WTC11 (cell line): ENCODE measurements at regions not wholly inside any gene's neighbourhood (a gene's known extent, or its start where the extent isn't known, plus 50 kb on each side); places are given as distances from the start of the nearest gene placed in this dataset.

Source experiments
- ATAC-seq: fragments of 200-7000 bp; cut with Tn5 transposase; 2 replicates; pipeline ENCODE4 v1.10.0; 2021; ENCODE audit warnings: mild to moderate bottlenecking, moderate library complexity
- CTCF ChIA-PET: fragments of 300-600 bp; sonication (Branson Sonifier 250); formaldehyde crosslinking; loops from one replicate; lab custom pipeline; 2021; ENCODE audit warnings: antibody characterized with exemption; lab: Charles Lee
- POLR2A ChIA-PET: fragments of 350-600 bp; sonication (Branson Sonifier 250); formaldehyde crosslinking; loops from one replicate; lab custom pipeline; 2021; ENCODE audit warnings: antibody characterized with exemption; lab: Charles Lee
- DNase-seq: peaks from one replicate; pipeline ENCODE4 v3.0.0; 2021; ENCODE audit warnings: low spot score
- H3K27ac Mint-ChIP-seq: 2 replicates; pipeline ENCODE4 v1.8.0; 2021; ENCODE audit warnings: mixed read lengths
- H3K27me3 Mint-ChIP-seq: 2 replicates; pipeline ENCODE4 v1.8.0; 2021; ENCODE audit warnings: low read depth, mild to moderate bottlenecking, moderate library complexity, mixed read lengths
- H3K36me3 Mint-ChIP-seq: 2 replicates; pipeline ENCODE4 v1.8.0; 2021; ENCODE audit warnings: mixed read lengths
- H3K4me1 Mint-ChIP-seq: 2 replicates; pipeline ENCODE4 v1.8.0; 2022; ENCODE audit warnings: mixed read lengths
- H3K4me3 Mint-ChIP-seq: 2 replicates; pipeline ENCODE4 v1.8.0; 2021; ENCODE audit warnings: mild to moderate bottlenecking, moderate library complexity, mixed read lengths
- H3K9me3 Mint-ChIP-seq: 2 replicates; pipeline ENCODE4 v1.8.0; 2021; ENCODE audit warnings: mixed read lengths
- ATF1 ChIP-seq: sonication (generic); formaldehyde crosslinking; IDR thresholded peaks from 2 replicates; pipeline ENCODE4 v1.8.1; 2023; ENCODE audit warnings: mild to moderate bottlenecking, moderate library complexity, missing genetic modification reagents
- ATF2 ChIP-seq: sonication (generic); formaldehyde crosslinking; IDR thresholded peaks from 2 replicates; pipeline ENCODE4 v1.8.1; 2022; ENCODE audit warnings: low read depth, missing genetic modification reagents, borderline replicate concordance
- CDX4 ChIP-seq: fragments of 250-450 bp; sonication (Bioruptor Pico); IDR thresholded peaks from 2 replicates; pipeline ENCODE4 v1.9.0; 2021; ENCODE audit warnings: moderate library complexity, mild to moderate bottlenecking, inconsistent platforms, borderline replicate concordance
- ELF4 ChIP-seq: sonication (generic); formaldehyde crosslinking; IDR thresholded peaks from 2 replicates; pipeline ENCODE4 v1.8.1; 2022; ENCODE audit warnings: low read depth, mild to moderate bottlenecking, moderate library complexity, missing genetic modification reagents
- ERG ChIP-seq: fragments of 250-450 bp; sonication (Bioruptor Pico); IDR thresholded peaks from 2 replicates; pipeline ENCODE4 v1.8.0; 2021; ENCODE audit warnings: mild to moderate bottlenecking
- FOXJ3 ChIP-seq: sonication (generic); formaldehyde crosslinking; IDR thresholded peaks from 2 replicates; pipeline ENCODE4 v1.9.0; 2021; ENCODE audit warnings: missing genetic modification reagents, mild to moderate bottlenecking, borderline replicate concordance
- FOXP1 ChIP-seq: sonication (generic); formaldehyde crosslinking; IDR thresholded peaks from 2 replicates; pipeline ENCODE4 v1.8.0; 2022; ENCODE audit warnings: missing genetic modification reagents, mild to moderate bottlenecking, moderate library complexity, borderline replicate concordance
- HMGA2 ChIP-seq: fragments of 250-450 bp; sonication (Bioruptor Pico); IDR thresholded peaks from 2 replicates; pipeline ENCODE4 v1.4.0; 2021; ENCODE audit warnings: mild to moderate bottlenecking, moderate library complexity
- JUN ChIP-seq: sonication (generic); formaldehyde crosslinking; IDR thresholded peaks from 2 replicates; pipeline ENCODE4 v1.8.0; 2023; ENCODE audit warnings: mild to moderate bottlenecking, missing genetic modification reagents
- MYBL2 ChIP-seq: sonication (generic); formaldehyde crosslinking; IDR thresholded peaks from 2 replicates; pipeline ENCODE4 v1.8.1; 2023; ENCODE audit warnings: mild to moderate bottlenecking, moderate library complexity, missing genetic modification reagents
- NR2C2 ChIP-seq: sonication (generic); formaldehyde crosslinking; IDR thresholded peaks from 2 replicates; pipeline ENCODE4 v1.8.0; 2022; ENCODE audit warnings: mild to moderate bottlenecking, missing genetic modification reagents
- SOX15 ChIP-seq: fragments of 250-450 bp; sonication (Bioruptor Pico); IDR thresholded peaks from 2 replicates; pipeline ENCODE4 v1.9.0; 2021; ENCODE audit warnings: mild to moderate bottlenecking
- SP1 ChIP-seq: sonication (generic); formaldehyde crosslinking; conservative IDR thresholded peaks from 2 replicates; pipeline ENCODE4 v1.8.1; 2022; ENCODE audit warnings: missing genetic modification reagents
- STAT6 ChIP-seq: sonication (generic); formaldehyde crosslinking; conservative IDR thresholded peaks from 2 replicates; pipeline ENCODE4 v1.8.1; 2023; ENCODE audit warnings: mild to moderate bottlenecking, low read depth, missing genetic modification reagents, moderate library complexity
- ZBTB21 ChIP-seq: sonication (generic); formaldehyde crosslinking; IDR thresholded peaks from 2 replicates; pipeline ENCODE4 v1.8.1; 2023; ENCODE audit warnings: mild to moderate bottlenecking, missing genetic modification reagents, borderline replicate concordance
- ZBTB43 ChIP-seq: sonication (generic); formaldehyde crosslinking; IDR thresholded peaks from 2 replicates; pipeline ENCODE4 v1.8.1; 2023; ENCODE audit warnings: mild to moderate bottlenecking, missing genetic modification reagents
- ZNF138 ChIP-seq: sonication (generic); formaldehyde crosslinking; conservative IDR thresholded peaks from 2 replicates; pipeline ENCODE4 v1.8.1; 2022; ENCODE audit warnings: mild to moderate bottlenecking, moderate library complexity, missing genetic modification reagents
- ZNF423 ChIP-seq: fragments of 250-450 bp; sonication (Bioruptor Pico); IDR thresholded peaks from 2 replicates; pipeline ENCODE4 v2.1.2; 2022; ENCODE audit warnings: mild to moderate bottlenecking, moderate library complexity
- ZNF512 ChIP-seq: sonication (generic); formaldehyde crosslinking; IDR thresholded peaks from 2 replicates; pipeline ENCODE4 v1.8.1; 2022; ENCODE audit warnings: missing genetic modification reagents, borderline replicate concordance
- ZNF532 ChIP-seq: fragments of 250-450 bp; sonication (Bioruptor Pico); IDR thresholded peaks from 2 replicates; pipeline ENCODE4 v1.9.0; 2021; ENCODE audit warnings: mild to moderate bottlenecking, borderline replicate concordance

GRCh38 chr16:64384636-64385035, 737.2 kb downstream of the CDH11 start:
- no peaks in the 10 kb centered on the region for H3K27me3 Mint-ChIP-seq
- H3K36me3 Mint-ChIP-seq: no peaks in the 10 kb centered on the region
- no peak for ATAC-seq
- TF ChIP-seq NR2C2: no peak
- no peak for TF ChIP-seq FOXJ3 (CRISPR knock-in tag)
- no peak for TF ChIP-seq SP1 (CRISPR knock-in tag)
- TF ChIP-seq ERG: no peak
- no peak for TF ChIP-seq MYBL2 (CRISPR knock-in tag)
- TF ChIP-seq FOXP1 (CRISPR knock-in tag): no peak
- no peak for TF ChIP-seq SOX15 (CRISPR knock-in tag)
- TF ChIP-seq, all 79 proteins: peak for 0
- ChIA-PET CTCF (no interaction called here), POLR2A (no interaction called here)
- peaks cover 5% of the 10 kb centered on the region; the same call in 1 of the 2 replicates for H3K9me3 Mint-ChIP-seq
- 0 out of 2 replicates have a peak, but pooled peaks cover 3% of the 10 kb centered on the region for H3K4me1 Mint-ChIP-seq
- H3K4me3 Mint-ChIP-seq: no peak overlapping the region
- H3K27ac Mint-ChIP-seq: no peak overlapping the region
- DNase-seq: no peak

GRCh38 chr16:64381979-64382378, 739.9 kb downstream of the CDH11 start:
- CTCF ChIA-PET: no interaction called here
- POLR2A ChIA-PET: no interaction called here
- TF ChIP-seq ZNF423 (no peak), ERG (no peak), ZNF512 (CRISPR knock-in tag) (no peak), ZNF532 (CRISPR knock-in tag) (no peak), STAT6 (CRISPR knock-in tag) (no peak), CDX4 (no peak), JUN (no peak), ZBTB43 (CRISPR knock-in tag) (no peak), FOXP1 (CRISPR knock-in tag) (no peak), HMGA2 (CRISPR knock-in tag) (no peak), ATF1 (CRISPR knock-in tag) (no peak), ZNF138 (CRISPR knock-in tag) (no peak), ELF4 (CRISPR knock-in tag) (no peak), ZBTB21 (CRISPR knock-in tag) (no peak), ATF2 (CRISPR knock-in tag) (no peak)
- DNase-seq (no peak), ATAC-seq (no peak)
- H3K9me3 Mint-ChIP-seq: no peaks in the 10 kb centered on the region
- no peaks in the 10 kb centered on the region for H3K27me3 Mint-ChIP-seq
- no peak overlapping the region for H3K27ac Mint-ChIP-seq
- 0 out of 2 replicates have a peak, but pooled peaks cover 3% of the 10 kb centered on the region for H3K4me1 Mint-ChIP-seq
- H3K36me3 Mint-ChIP-seq: no peaks in the 10 kb centered on the region
- H3K4me3 Mint-ChIP-seq: no peak overlapping the region
